Progenitor cell of endocrine pancreas (in vitro differentiated cells): ENCODE measurements at regions not wholly inside any gene's neighbourhood (a gene's known extent, or its start where the extent isn't known, plus 50 kb on each side); places are given as distances from the start of the nearest gene placed in this dataset.

ENCODE experiments used
- DNase-seq: peaks from one replicate; pipeline ENCODE4 v3.0.0; 2021; ENCODE audit warnings: low spot score; ENCODE audit not compliant: unreplicated experiment
- H3K27ac Mint-ChIP-seq: 2 replicates; pipeline ENCODE4 v1.8.0; 2021; ENCODE audit warnings: mild to moderate bottlenecking, moderate library complexity, mixed read lengths
- H3K27me3 Mint-ChIP-seq: 2 replicates; pipeline ENCODE4 v1.8.0; 2021; ENCODE audit warnings: mixed read lengths
- H3K36me3 Mint-ChIP-seq: 2 replicates; pipeline ENCODE4 v1.8.0; 2022; ENCODE audit warnings: mixed read lengths; ENCODE audit not compliant: insufficient read depth
- H3K4me1 Mint-ChIP-seq: 2 replicates; pipeline ENCODE4 v1.8.0; 2021; ENCODE audit warnings: low read depth, mixed read lengths
- H3K4me3 Mint-ChIP-seq: 2 replicates; pipeline ENCODE4 v1.8.0; 2021; ENCODE audit warnings: low read depth, mild to moderate bottlenecking, moderate library complexity, mixed read lengths
- H3K9me3 Mint-ChIP-seq: 2 replicates; pipeline ENCODE4 v1.8.0; 2021; ENCODE audit warnings: low read depth, mixed read lengths
- CTCF ChIP-seq: fragments of 200-600 bp; sonication (generic); IDR thresholded peaks from one replicate; pipeline ENCODE4 v1.5.0; 2021; ENCODE audit warnings: antibody characterized with exemption, mild to moderate bottlenecking; ENCODE audit not compliant: unreplicated experiment

GRCh38 chr3:104885214-104885814 lies 481.4 kb upstream of the ALCAM start:
- Mint-ChIP-seq H3K27me3 (no peaks in the 10 kb centered on the region), H3K4me1 (peaks cover 1% of the 10 kb centered on the region), H3K4me3 (no peak overlapping the region), H3K9me3 (peaks cover 1% of the 10 kb centered on the region), H3K36me3 (no peaks in the 10 kb centered on the region), H3K27ac (no peak overlapping the region)
- TF ChIP-seq CTCF = no peak
- no peak for DNase-seq

GRCh38 chr3:104886220-104886995 lies 480.3 kb upstream of the ALCAM start:
- H3K4me1 Mint-ChIP-seq = peaks cover 1% of the 10 kb centered on the region
- H3K27ac Mint-ChIP-seq = no peak overlapping the region
- no peak overlapping the region for H3K4me3 Mint-ChIP-seq
- no peak for TF ChIP-seq CTCF
- no peak for DNase-seq
- no peaks in the 10 kb centered on the region for H3K27me3 Mint-ChIP-seq
- peaks cover 4% of the 10 kb centered on the region for H3K9me3 Mint-ChIP-seq
- no peaks in the 10 kb centered on the region for H3K36me3 Mint-ChIP-seq

- H3K36me3 Mint-ChIP-seq = no peaks in the 10 kb centered on the region
- no peak for DNase-seq
These were observed 479.6 kb upstream of the ALCAM start for GRCh38 chr3:104887069-104887468.

GRCh38 chr3:104887619-104888018 lies 479.1 kb upstream of the ALCAM start:
- Mint-ChIP-seq H3K4me1 (peaks cover 1% of the 10 kb centered on the region), H3K36me3 (no peaks in the 10 kb centered on the region), H3K27ac (no peak overlapping the region), H3K27me3 (no peaks in the 10 kb centered on the region), H3K4me3 (no peak overlapping the region), H3K9me3 (peaks cover 4% of the 10 kb centered on the region)
- TF ChIP-seq CTCF = no peak
- DNase-seq = no peak

More at GRCh38 chr3:104887069-104887468, 479.6 kb upstream of the ALCAM start:
- no peak overlapping the region for H3K4me3 Mint-ChIP-seq
- H3K27ac Mint-ChIP-seq = no peak overlapping the region
- no peaks in the 10 kb centered on the region for H3K27me3 Mint-ChIP-seq
- peaks cover 4% of the 10 kb centered on the region for H3K9me3 Mint-ChIP-seq
- H3K4me1 Mint-ChIP-seq = peaks cover 1% of the 10 kb centered on the region
- TF ChIP-seq CTCF = no peak

- DNase-seq = no peak
- H3K4me1 Mint-ChIP-seq = peaks cover 1% of the 10 kb centered on the region
- H3K9me3 Mint-ChIP-seq = peaks cover 4% of the 10 kb centered on the region
- H3K4me3 Mint-ChIP-seq = no peak overlapping the region
- H3K27me3 Mint-ChIP-seq = no peaks in the 10 kb centered on the region
- no peak for TF ChIP-seq CTCF
- no peak overlapping the region for H3K27ac Mint-ChIP-seq
- no peaks in the 10 kb centered on the region for H3K36me3 Mint-ChIP-seq
These were observed 474.7 kb upstream of the ALCAM start for GRCh38 chr3:104892044-104892443.
